HAP-1 (cell line): ENCODE measurements at regions not wholly inside any gene's neighbourhood (a gene's known extent, or its start where the extent isn't known, plus 50 kb on each side); places are given as distances from the start of the nearest gene placed in this dataset.

Source experiments
- DNase-seq, 2 experiments: peaks; one replicate each; pipeline ENCODE4 v3.0.0-alpha.2; 2016 to 2020; ENCODE audit warnings: low spot score in 2 of 2
- H3K27me3 ChIP-seq: fragments of 250-450 bp; sonication (Bioruptor Pico); 2 replicates; pipeline ENCODE4 v1.5.1; 2020; ENCODE audit warnings: low read depth, mild to moderate bottlenecking, moderate library complexity
- H3K36me3 ChIP-seq: fragments of 250-450 bp; sonication (Bioruptor Pico); replicated peaks from 2 replicates; pipeline ENCODE4 v1.5.1; 2020; ENCODE audit warnings: mild to moderate bottlenecking
- H3K4me1 ChIP-seq: fragments of 250-450 bp; sonication (Bioruptor Pico); 2 replicates; pipeline ENCODE4 v1.5.1; 2020; ENCODE audit warnings: mild to moderate bottlenecking
- H3K4me3 ChIP-seq: fragments of 250-450 bp; sonication (Bioruptor Pico); 2 replicates; pipeline ENCODE4 v1.5.1; 2020; ENCODE audit warnings: mild to moderate bottlenecking, moderate library complexity
- H3K9me3 ChIP-seq: fragments of 250-450 bp; sonication (Bioruptor Pico); 2 replicates; pipeline ENCODE4 v1.5.1; 2020; ENCODE audit warnings: mild to moderate bottlenecking, moderate library complexity
- in situ Hi-C: fragments of 300-500 bp; cut with MboI; formaldehyde crosslinking; loops from 3 replicates; pipeline ENCODE4 v1.14.3; 2020; ENCODE audit warnings: low sequenced_read_pairs, inconsistent platforms, mixed read lengths

- Histone ChIP-seq H3K9me3 (no peaks in the 10 kb centered on the region), H3K4me1 (no peaks in the 10 kb centered on the region), H3K36me3 (no peaks in the 10 kb centered on the region), H3K27me3 (no peaks in the 10 kb centered on the region), H3K4me3 (no peak overlapping the region)
- in situ Hi-C loops: no loop called here
- no peak for DNase-seq
Observed at GRCh38 chr11:11105361-11105760, 247.5 kb upstream of the ZBED5 start.

- peaks cover 5% of the 10 kb centered on the region for H3K9me3 ChIP-seq
- in situ Hi-C loops: no loop called here
Observed at GRCh38 chr11:11095831-11096723, 238.2 kb upstream of the ZBED5 start.

DNA sequence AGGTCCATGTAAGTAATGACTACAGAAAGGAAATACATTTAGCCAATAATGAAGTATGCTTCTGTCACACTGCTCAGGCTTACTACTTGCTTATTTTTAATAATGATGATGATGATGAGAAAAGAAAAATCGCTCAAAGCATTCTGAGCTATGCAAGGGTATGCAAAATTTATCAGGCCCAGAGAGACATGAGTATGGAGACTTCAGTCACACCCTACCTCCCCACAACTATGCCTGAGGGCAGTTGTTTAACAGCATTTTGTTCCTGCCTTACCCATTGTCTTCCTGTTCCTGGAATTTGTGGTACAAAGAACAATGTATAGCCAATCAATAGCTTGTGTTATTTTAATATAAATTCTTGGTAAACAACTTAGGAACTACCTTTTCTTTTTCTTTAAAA, 232.6 kb upstream of the ZBED5 start:
- Histone ChIP-seq H3K36me3 (no peaks in the 10 kb centered on the region), H3K4me3 (no peak overlapping the region), H3K4me1 (no peaks in the 10 kb centered on the region), H3K9me3 (peaks cover 5% of the 10 kb centered on the region), H3K27me3 (no peaks in the 10 kb centered on the region)
- peak; percentile 11 to 20 for DNase-seq
- in situ Hi-C loops: no loop called here

More at GRCh38 chr11:11095831-11096723, 238.2 kb upstream of the ZBED5 start:
- Histone ChIP-seq H3K4me1 (no peaks in the 10 kb centered on the region), H3K27me3 (no peaks in the 10 kb centered on the region), H3K4me3 (no peak overlapping the region), H3K36me3 (no peaks in the 10 kb centered on the region)
- peak; percentile 25 to 36 for DNase-seq

GRCh38 chr11:11089805-11090204, 232.0 kb upstream of the ZBED5 start:
- in situ Hi-C loops: no loop called here
- H3K4me1 ChIP-seq: peaks cover under 1% of the 10 kb centered on the region
- no peak for DNase-seq
- H3K36me3 ChIP-seq: no peaks in the 10 kb centered on the region
- no peak overlapping the region for H3K4me3 ChIP-seq
- H3K27me3 ChIP-seq: no peaks in the 10 kb centered on the region
- H3K9me3 ChIP-seq: peaks cover 5% of the 10 kb centered on the region

DNA sequence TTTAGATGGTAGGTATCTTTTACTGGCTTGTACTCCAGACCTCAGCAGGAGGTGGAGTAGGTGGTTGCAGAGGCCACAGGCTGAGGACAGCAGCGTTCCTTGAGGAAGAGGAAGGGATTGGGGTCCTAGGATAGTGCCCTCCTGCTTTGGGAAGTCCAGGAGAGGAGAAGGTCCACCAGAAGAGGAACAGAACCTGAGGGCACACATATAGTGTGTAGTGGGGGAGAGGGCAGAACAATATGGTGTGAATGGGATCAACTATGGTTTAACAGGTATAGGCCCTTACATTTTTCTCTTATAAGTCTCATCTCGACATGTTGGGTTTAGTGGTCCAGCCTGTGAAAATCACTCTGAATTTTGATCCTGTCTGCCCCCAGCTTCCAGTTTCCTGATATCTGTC, 229.1 kb upstream of the ZBED5 start:
- Histone ChIP-seq H3K27me3 (no peaks in the 10 kb centered on the region), H3K4me1 (peaks cover 13% of the 10 kb centered on the region), H3K36me3 (no peaks in the 10 kb centered on the region), H3K9me3 (peaks cover 5% of the 10 kb centered on the region; the same call in 1 of the 2 replicates), H3K4me3 (no peak overlapping the region)
- DNase-seq: no peak
- in situ Hi-C loops: no loop called here

GRCh38 chr11:11085580-11085979, 227.7 kb upstream of the ZBED5 start:
- peaks cover 23% of the 10 kb centered on the region for H3K4me1 ChIP-seq
- in situ Hi-C loops: no loop called here
- H3K4me3 ChIP-seq: no peak overlapping the region
- no peaks in the 10 kb centered on the region for H3K36me3 ChIP-seq
- no peaks in the 10 kb centered on the region for H3K9me3 ChIP-seq
- no peaks in the 10 kb centered on the region for H3K27me3 ChIP-seq
- no peak for DNase-seq

DNA sequence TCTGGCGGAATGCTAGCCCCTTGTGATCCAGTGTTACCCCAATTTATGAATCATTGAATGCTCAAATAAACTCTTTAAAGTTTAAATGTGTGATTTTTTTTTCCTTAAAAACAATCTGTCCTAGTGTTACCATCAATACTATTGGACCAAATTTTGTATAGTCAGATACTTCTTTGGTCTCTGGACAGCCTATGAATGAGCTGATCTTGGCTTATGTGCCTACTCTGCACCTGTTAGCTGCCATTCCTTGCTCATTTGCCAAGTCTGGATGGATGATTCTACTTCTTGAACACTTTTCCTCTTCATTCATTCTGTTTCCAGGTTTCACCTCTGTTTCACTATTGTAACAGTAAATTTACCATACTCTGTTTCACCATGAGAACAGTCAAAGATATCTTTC, 226.5 kb upstream of the ZBED5 start:
- H3K9me3 ChIP-seq: no peaks in the 10 kb centered on the region
- no peaks in the 10 kb centered on the region for H3K36me3 ChIP-seq
- peaks cover 23% of the 10 kb centered on the region for H3K4me1 ChIP-seq
- no peak overlapping the region for H3K4me3 ChIP-seq
- DNase-seq: no peak
- no peaks in the 10 kb centered on the region for H3K27me3 ChIP-seq
- in situ Hi-C loops: no loop called here

- no peak overlapping the region for H3K4me3 ChIP-seq
- no peaks in the 10 kb centered on the region for H3K36me3 ChIP-seq
- H3K9me3 ChIP-seq: no peaks in the 10 kb centered on the region
- peaks cover 23% of the 10 kb centered on the region for H3K4me1 ChIP-seq
- no peaks in the 10 kb centered on the region for H3K27me3 ChIP-seq
- DNase-seq: no peak
- in situ Hi-C loops: no loop called here
Observed at GRCh38 chr11:11083441-11083840, 225.6 kb upstream of the ZBED5 start.

GRCh38 chr11:11082646-11083045, 224.8 kb upstream of the ZBED5 start:
- no peaks in the 10 kb centered on the region for H3K27me3 ChIP-seq
- H3K4me1 ChIP-seq: peaks cover 23% of the 10 kb centered on the region
- no peaks in the 10 kb centered on the region for H3K36me3 ChIP-seq
- in situ Hi-C loops: no loop called here
- H3K4me3 ChIP-seq: no peak overlapping the region
- H3K9me3 ChIP-seq: no peaks in the 10 kb centered on the region
- no peak for DNase-seq

DNA sequence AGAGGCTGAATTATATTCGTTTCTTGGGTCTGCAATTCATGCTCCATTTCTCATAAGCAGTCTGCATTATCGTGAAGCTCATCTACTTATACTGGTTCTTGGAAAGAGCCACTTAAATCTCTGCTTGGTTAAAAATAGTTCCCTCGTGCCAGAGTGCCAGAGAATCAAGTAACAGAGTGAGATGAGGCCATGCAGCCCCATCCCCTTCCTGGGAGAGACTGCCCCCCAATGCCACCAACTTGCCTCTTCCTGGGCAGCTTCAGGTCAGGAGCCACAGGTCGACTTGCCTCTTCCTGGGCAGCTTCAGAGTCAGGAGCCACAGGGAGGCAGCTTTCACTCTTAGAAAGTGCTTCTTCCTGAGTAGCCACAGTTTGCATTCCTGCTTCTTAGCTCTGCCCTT, 223.9 kb upstream of the ZBED5 start:
- H3K36me3 ChIP-seq: no peaks in the 10 kb centered on the region
- DNase-seq: no peak
- H3K4me3 ChIP-seq: no peak overlapping the region
- H3K9me3 ChIP-seq: no peaks in the 10 kb centered on the region
- H3K4me1 ChIP-seq: peaks cover 23% of the 10 kb centered on the region
- no peaks in the 10 kb centered on the region for H3K27me3 ChIP-seq
- in situ Hi-C loops: no loop called here

DNA sequence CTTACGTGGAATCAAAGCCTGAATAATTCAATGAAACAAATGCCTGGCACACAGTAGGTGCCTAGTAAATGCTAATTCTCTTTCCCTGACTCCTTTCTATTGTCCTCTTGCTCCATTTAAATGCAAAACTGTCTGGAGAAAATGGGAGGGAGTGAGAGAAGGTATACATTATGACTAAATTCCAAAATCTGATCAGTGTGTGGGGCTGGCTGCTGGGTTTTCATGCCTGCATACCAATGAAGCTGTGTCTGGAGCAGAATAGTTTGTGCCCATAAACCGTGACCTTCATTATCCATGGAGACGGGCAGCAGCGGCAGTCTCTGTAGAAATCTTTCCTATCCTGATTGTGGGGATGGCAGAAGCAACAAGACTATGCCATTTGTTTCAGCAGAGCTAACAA, 223.4 kb upstream of the ZBED5 start:
- Histone ChIP-seq H3K36me3 (no peaks in the 10 kb centered on the region), H3K4me3 (no peak overlapping the region), H3K9me3 (no peaks in the 10 kb centered on the region), H3K27me3 (peaks cover 2% of the 10 kb centered on the region; the same call in 1 of the 2 replicates), H3K4me1 (peaks cover 23% of the 10 kb centered on the region)
- in situ Hi-C loops: no loop called here
- DNase-seq: peak; percentile 70 to 90

- no peaks in the 10 kb centered on the region for H3K36me3 ChIP-seq
- H3K27me3 ChIP-seq: peaks cover 3% of the 10 kb centered on the region; the same call in 1 of the 2 replicates
- no peak for DNase-seq
- peaks cover 10% of the 10 kb centered on the region for H3K4me1 ChIP-seq
- H3K9me3 ChIP-seq: no peaks in the 10 kb centered on the region
- in situ Hi-C loops: no loop called here
- no peak overlapping the region for H3K4me3 ChIP-seq
Observed at GRCh38 chr11:11078344-11079086, 220.7 kb upstream of the ZBED5 start.

DNA sequence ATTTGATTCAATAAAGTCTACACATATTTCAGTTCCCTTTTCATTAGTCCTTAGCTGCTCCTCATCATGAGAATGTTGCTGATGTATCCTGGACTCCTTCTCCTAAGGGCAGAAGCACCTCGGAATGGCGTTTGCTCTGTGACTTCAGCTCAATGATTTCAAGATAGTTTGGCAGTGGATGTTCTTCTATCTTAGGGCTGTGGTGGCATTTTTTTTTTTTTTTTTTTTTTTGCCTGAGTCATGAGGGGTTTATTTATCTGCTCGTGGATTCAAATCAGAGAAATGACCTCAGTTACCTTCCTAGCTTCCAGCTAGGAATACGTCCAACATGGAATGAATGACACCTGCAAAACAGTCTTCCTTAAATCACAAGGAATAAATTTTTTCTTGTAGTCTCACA, 220.0 kb upstream of the ZBED5 start:
- Histone ChIP-seq H3K27me3 (peaks cover 3% of the 10 kb centered on the region; the same call in 1 of the 2 replicates), H3K9me3 (no peaks in the 10 kb centered on the region), H3K36me3 (no peaks in the 10 kb centered on the region), H3K4me1 (peaks cover 10% of the 10 kb centered on the region), H3K4me3 (no peak overlapping the region)
- in situ Hi-C loops: no loop called here
- DNase-seq: no peak

- H3K4me1 ChIP-seq: peaks cover 9% of the 10 kb centered on the region
- no peak for DNase-seq
- no peaks in the 10 kb centered on the region for H3K9me3 ChIP-seq
- in situ Hi-C loops: no loop called here
- H3K4me3 ChIP-seq: no peak overlapping the region
- H3K27me3 ChIP-seq: peaks cover 3% of the 10 kb centered on the region; the same call in 1 of the 2 replicates
- H3K36me3 ChIP-seq: no peaks in the 10 kb centered on the region
Observed at GRCh38 chr11:11076879-11077278, 219.0 kb upstream of the ZBED5 start.
